Immature natural killer cell (primary cell): ENCODE measurements at regions not wholly inside any gene's neighbourhood (a gene's known extent, or its start where the extent isn't known, plus 50 kb on each side); places are given as distances from the start of the nearest gene placed in this dataset.

ENCODE experiments used
- DNase-seq, 3 donors: peaks; one replicate each; pipeline ENCODE4 v3.0.0; 2022; ENCODE audit warnings: mixed read lengths in 1 of 3
- H3K27ac Mint-ChIP-seq, 6 donors: one replicate each; pipeline ENCODE4 v1.8.0; 2020; ENCODE audit warnings: mixed read lengths in 6 of 6, mild to moderate bottlenecking in 5 of 6, inconsistent platforms in 4 of 6, moderate library complexity in 3 of 6
- H3K27me3 Mint-ChIP-seq, 3 donors: one replicate each; pipeline ENCODE4 v1.8.0; 2020 to 2021; ENCODE audit warnings: low read depth in 3 of 3, mild to moderate bottlenecking in 3 of 3, mixed read lengths in 3 of 3, moderate library complexity in 3 of 3, inconsistent platforms in 1 of 3
- H3K36me3 Mint-ChIP-seq, 3 donors: one replicate each; pipeline ENCODE4 v1.8.0; 2020; ENCODE audit warnings: mixed read lengths in 3 of 3, inconsistent platforms in 2 of 3, mild to moderate bottlenecking in 2 of 3
- H3K4me1 Mint-ChIP-seq, 2 donors: one replicate each; pipeline ENCODE4 v1.8.0; 2020; ENCODE audit warnings: inconsistent platforms in 2 of 2, mild to moderate bottlenecking in 2 of 2, mixed read lengths in 2 of 2, moderate library complexity in 1 of 2
- H3K4me3 Mint-ChIP-seq, 5 donors: one replicate each; pipeline ENCODE4 v1.8.0; 2020; ENCODE audit warnings: mild to moderate bottlenecking in 5 of 5, mixed read lengths in 5 of 5, inconsistent platforms in 3 of 5, moderate library complexity in 3 of 5
- H3K9me3 Mint-ChIP-seq, 6 donors: one replicate each; pipeline ENCODE4 v1.8.0; 2020; ENCODE audit warnings: mild to moderate bottlenecking in 6 of 6, mixed read lengths in 6 of 6, inconsistent platforms in 4 of 6, moderate library complexity in 3 of 6

GRCh38 chr9:120230227-120230626 lies 349.7 kb downstream of the CDK5RAP2 start:
- Mint-ChIP-seq H3K4me3 (no peak overlapping the region), H3K27me3 (peaks cover 4 to 12% (median 9%) of the 10 kb centered on the region in 3 donors), H3K9me3 (peaks cover 0 to 1% (median 0%) of the 10 kb centered on the region in 6 donors), H3K27ac (no peak overlapping the region), H3K36me3 (no peaks in the 10 kb centered on the region), H3K4me1 (no peaks in the 10 kb centered on the region)
- no peak for DNase-seq

- H3K4me3 Mint-ChIP-seq = no peak overlapping the region
- H3K27ac Mint-ChIP-seq = no peak overlapping the region
- DNase-seq = no peak
- no peaks in the 10 kb centered on the region for H3K9me3 Mint-ChIP-seq
- no peaks in the 10 kb centered on the region for H3K4me1 Mint-ChIP-seq
- peaks cover 1 to 7% (median 2%) of the 10 kb centered on the region in 3 donors for H3K27me3 Mint-ChIP-seq
- no peaks in the 10 kb centered on the region for H3K36me3 Mint-ChIP-seq
Observed at GRCh38 chr9:120221844-120222243, 358.1 kb downstream of the CDK5RAP2 start.

GRCh38 chr9:120214332-120214731 lies 365.6 kb downstream of the CDK5RAP2 start:
- Mint-ChIP-seq H3K4me1 (no peaks in the 10 kb centered on the region), H3K36me3 (no peaks in the 10 kb centered on the region)

GRCh38 chr9:120212853-120213200 lies 367.1 kb downstream of the CDK5RAP2 start:
- no peak overlapping the region for H3K4me3 Mint-ChIP-seq
- H3K36me3 Mint-ChIP-seq = no peaks in the 10 kb centered on the region
- no peak for DNase-seq

More at GRCh38 chr9:120214332-120214731, 365.6 kb downstream of the CDK5RAP2 start:
- H3K9me3 Mint-ChIP-seq = peaks cover 0 to 6% (median 0%) of the 10 kb centered on the region in 6 donors
- no peak for DNase-seq
- no peak overlapping the region for H3K27ac Mint-ChIP-seq
- H3K4me3 Mint-ChIP-seq = no peak overlapping the region
- H3K27me3 Mint-ChIP-seq = peaks cover 0 to 6% (median 3%) of the 10 kb centered on the region in 3 donors

GRCh38 chr9:120212153-120212852 lies 367.7 kb downstream of the CDK5RAP2 start:
- H3K4me1 Mint-ChIP-seq = no peaks in the 10 kb centered on the region
- peaks cover 0 to 8% (median 0%) of the 10 kb centered on the region in 6 donors for H3K9me3 Mint-ChIP-seq
- no peaks in the 10 kb centered on the region for H3K36me3 Mint-ChIP-seq
- H3K27ac Mint-ChIP-seq = no peak overlapping the region
- no peak for DNase-seq
- H3K4me3 Mint-ChIP-seq = no peak overlapping the region
- peaks cover 0 to 6% (median 1%) of the 10 kb centered on the region in 3 donors for H3K27me3 Mint-ChIP-seq

More at GRCh38 chr9:120212853-120213200, 367.1 kb downstream of the CDK5RAP2 start:
- peaks cover 0 to 8% (median 0%) of the 10 kb centered on the region in 6 donors for H3K9me3 Mint-ChIP-seq
- no peak overlapping the region for H3K27ac Mint-ChIP-seq
- H3K27me3 Mint-ChIP-seq = peaks cover 0 to 6% (median 2%) of the 10 kb centered on the region in 3 donors
- H3K4me1 Mint-ChIP-seq = no peaks in the 10 kb centered on the region

- peaks cover 0 to 8% (median 0%) of the 10 kb centered on the region in 6 donors for H3K9me3 Mint-ChIP-seq
- no peak overlapping the region for H3K27ac Mint-ChIP-seq
- H3K4me1 Mint-ChIP-seq = no peaks in the 10 kb centered on the region
- H3K27me3 Mint-ChIP-seq = peaks cover 0 to 6% (median 1%) of the 10 kb centered on the region in 3 donors
- no peak overlapping the region for H3K4me3 Mint-ChIP-seq
- no peaks in the 10 kb centered on the region for H3K36me3 Mint-ChIP-seq
- DNase-seq = no peak
Observed at GRCh38 chr9:120210274-120210673, 369.7 kb downstream of the CDK5RAP2 start.

GRCh38 chr9:120202856-120203654 lies 376.9 kb downstream of the CDK5RAP2 start:
- H3K4me1 Mint-ChIP-seq = no peaks in the 10 kb centered on the region
- H3K27me3 Mint-ChIP-seq = peaks cover 0 to 4% (median 3%) of the 10 kb centered on the region in 3 donors

GRCh38 chr9:120198027-120198426 lies 381.9 kb downstream of the CDK5RAP2 start:
- Mint-ChIP-seq H3K27me3 (peaks cover 0 to 6% (median 4%) of the 10 kb centered on the region in 3 donors), H3K36me3 (no peaks in the 10 kb centered on the region), H3K27ac (no peak overlapping the region), H3K9me3 (no peaks in the 10 kb centered on the region), H3K4me1 (no peaks in the 10 kb centered on the region), H3K4me3 (no peak overlapping the region)
- DNase-seq = no peak

More at GRCh38 chr9:120202856-120203654, 376.9 kb downstream of the CDK5RAP2 start:
- Mint-ChIP-seq H3K27ac (no peak overlapping the region), H3K36me3 (no peaks in the 10 kb centered on the region), H3K4me3 (no peak overlapping the region), H3K9me3 (no peaks in the 10 kb centered on the region)
- DNase-seq = no peak

GRCh38 chr9:120197605-120198004 lies 382.4 kb downstream of the CDK5RAP2 start:
- Mint-ChIP-seq H3K9me3 (no peaks in the 10 kb centered on the region), H3K27me3 (peaks cover 0 to 6% (median 4%) of the 10 kb centered on the region in 3 donors), H3K36me3 (no peaks in the 10 kb centered on the region), H3K27ac (no peak overlapping the region), H3K4me3 (no peak overlapping the region), H3K4me1 (no peaks in the 10 kb centered on the region)
- DNase-seq = no peak

- DNase-seq = no peak
- no peak overlapping the region for H3K4me3 Mint-ChIP-seq
- H3K27ac Mint-ChIP-seq = no peak overlapping the region
- H3K9me3 Mint-ChIP-seq = peaks cover 0 to 3% (median 0%) of the 10 kb centered on the region in 6 donors
- no peaks in the 10 kb centered on the region for H3K4me1 Mint-ChIP-seq
- peaks cover 0 to 4% (median 0%) of the 10 kb centered on the region in 3 donors for H3K27me3 Mint-ChIP-seq
- H3K36me3 Mint-ChIP-seq = no peaks in the 10 kb centered on the region
Observed at GRCh38 chr9:120191141-120191540, 388.8 kb downstream of the CDK5RAP2 start.

- no peak overlapping the region for H3K27ac Mint-ChIP-seq
Observed at GRCh38 chr9:120187758-120188157, 392.2 kb downstream of the CDK5RAP2 start.

GRCh38 chr9:120186276-120186675 lies 393.7 kb downstream of the CDK5RAP2 start:
- H3K4me1 Mint-ChIP-seq = no peaks in the 10 kb centered on the region
- no peak for DNase-seq
- H3K36me3 Mint-ChIP-seq = no peaks in the 10 kb centered on the region
- no peak overlapping the region for H3K4me3 Mint-ChIP-seq
- peaks cover 0 to 4% (median 0%) of the 10 kb centered on the region in 3 donors for H3K27me3 Mint-ChIP-seq
- H3K9me3 Mint-ChIP-seq = peaks cover 0 to 7% (median 0%) of the 10 kb centered on the region in 6 donors
- H3K27ac Mint-ChIP-seq = no peak overlapping the region

More at GRCh38 chr9:120187758-120188157, 392.2 kb downstream of the CDK5RAP2 start:
- no peak overlapping the region for H3K4me3 Mint-ChIP-seq
- no peaks in the 10 kb centered on the region for H3K4me1 Mint-ChIP-seq
- DNase-seq = no peak
- peaks cover 0 to 4% (median 0%) of the 10 kb centered on the region in 3 donors for H3K27me3 Mint-ChIP-seq
- peaks cover 0 to 8% (median 0%) of the 10 kb centered on the region in 6 donors for H3K9me3 Mint-ChIP-seq
- H3K36me3 Mint-ChIP-seq = no peaks in the 10 kb centered on the region

- H3K27ac Mint-ChIP-seq = no peak overlapping the region
- H3K4me3 Mint-ChIP-seq = no peak overlapping the region
- peaks cover 0 to 4% (median 0%) of the 10 kb centered on the region in 3 donors for H3K27me3 Mint-ChIP-seq
- no peaks in the 10 kb centered on the region for H3K4me1 Mint-ChIP-seq
- DNase-seq = no peak
- peaks cover 0 to 5% (median 0%) of the 10 kb centered on the region in 6 donors for H3K9me3 Mint-ChIP-seq
- H3K36me3 Mint-ChIP-seq = no peaks in the 10 kb centered on the region
Observed at GRCh38 chr9:120184266-120184665, 395.7 kb downstream of the CDK5RAP2 start.

GRCh38 chr9:120183615-120184014 lies 396.4 kb downstream of the CDK5RAP2 start:
- peaks cover 0 to 4% (median 0%) of the 10 kb centered on the region in 3 donors for H3K27me3 Mint-ChIP-seq
- H3K27ac Mint-ChIP-seq = no peak overlapping the region
- H3K9me3 Mint-ChIP-seq = peaks cover 0 to 5% (median 0%) of the 10 kb centered on the region in 6 donors
- no peak overlapping the region for H3K4me3 Mint-ChIP-seq
- DNase-seq = no peak
- H3K4me1 Mint-ChIP-seq = no peaks in the 10 kb centered on the region
- no peaks in the 10 kb centered on the region for H3K36me3 Mint-ChIP-seq
